SK-N-MC (cell line): ENCODE measurements at regions not wholly inside any gene's neighbourhood (a gene's known extent, or its start where the extent isn't known, plus 50 kb on each side); places are given as distances from the start of the nearest gene placed in this dataset.
"Not testable (repeated sequence)": the region's sequence is repeated elsewhere in the genome, so short reads cannot be mapped to it uniquely, and the experiment has no call there.

Source experiments
- DNase-seq: peaks from one replicate; pipeline ENCODE4 v3.0.0-alpha.2; 2011; ENCODE audit warnings: low read depth, low spot score
- H3K27ac ChIP-seq: fragments of 200-600 bp; sonication (generic); 2 replicates; pipeline ENCODE4 v1.5.1; 2016; ENCODE audit warnings: mixed run types
- H3K36me3 ChIP-seq: fragments of 200-600 bp; sonication (generic); 2 replicates; pipeline ENCODE4 v1.6.1; 2017; ENCODE audit warnings: antibody characterized with exemption, low read length, mixed read lengths; ENCODE audit not compliant: insufficient read depth
- H3K4me3 ChIP-seq: fragments of 200-600 bp; sonication (generic); 2 replicates; pipeline ENCODE4 v1.5.1; 2016
- H3K9ac ChIP-seq: fragments of 200-600 bp; sonication (generic); 2 replicates; pipeline ENCODE4 v1.8.0; 2017; ENCODE audit warnings: mixed run types, mixed read lengths; ENCODE audit not compliant: insufficient read length
- H3K9me3 ChIP-seq: fragments of 200-600 bp; sonication (generic); 2 replicates; pipeline ENCODE4 v1.6.1; 2017; ENCODE audit warnings: low read depth, mild to moderate bottlenecking, antibody characterized with exemption, low read length, moderate library complexity, mixed read lengths
- EZH2 ChIP-seq: fragments of 200-600 bp; sonication (generic); IDR thresholded peaks from one replicate; pipeline ENCODE4 v1.6.1; 2017; ENCODE audit warnings: antibody characterized with exemption
- FOXP2 ChIP-seq: optimal IDR thresholded peaks from 2 replicates; pipeline ENCODE3; 2011; ENCODE audit warnings: mild to moderate bottlenecking, moderate library complexity; ENCODE audit not compliant: insufficient read depth; ENCODE audit errors: extremely low read length, control extremely low read depth
- POLR2AphosphoS5 ChIP-seq: IDR thresholded peaks from 2 replicates; pipeline ENCODE4 v1.6.1; 2012; ENCODE audit warnings: mild to moderate bottlenecking, low read depth, low read length, borderline replicate concordance

DNA sequence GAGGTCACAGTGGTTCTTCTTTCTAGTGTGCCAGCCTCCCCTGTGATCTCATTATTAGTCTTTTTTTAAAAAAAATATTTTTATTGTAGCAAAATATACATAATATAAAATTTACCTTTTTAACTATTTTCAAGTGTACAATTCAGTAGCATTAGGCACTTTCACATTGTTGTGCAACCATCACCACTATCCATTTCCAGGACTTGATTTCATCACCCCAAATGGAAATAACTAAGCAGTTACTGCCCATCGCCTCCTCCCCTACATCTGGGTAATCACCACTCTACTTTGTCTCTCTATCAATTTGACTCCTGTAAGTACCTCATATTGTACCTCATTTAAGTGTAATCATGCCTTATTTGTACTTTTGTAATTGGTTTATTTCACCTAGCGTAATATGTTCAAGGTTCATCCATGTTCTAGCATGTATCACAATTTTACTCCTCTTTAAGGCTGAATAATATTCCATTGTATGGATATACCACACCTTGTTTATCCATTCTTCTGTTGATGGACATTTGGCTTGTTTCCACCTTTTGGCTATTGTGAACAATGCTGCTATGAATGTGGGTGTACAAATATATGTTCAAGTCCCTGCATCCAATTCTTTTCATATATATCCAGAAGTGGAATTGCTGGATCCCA is 68.6 kb upstream of the FYN start:
- H3K9ac ChIP-seq: no peak overlapping the region
- H3K27ac ChIP-seq: no peak overlapping the region
- TF ChIP-seq EZH2 (no peak), FOXP2 (no peak), POLR2AphosphoS5 (no peak)
- no peaks in the 10 kb centered on the region for H3K36me3 ChIP-seq
- peaks cover 8% of the 10 kb centered on the region; the same call in 1 of the 2 replicates for H3K9me3 ChIP-seq
- DNase-seq: no peak
- H3K4me3 ChIP-seq: no peak overlapping the region

DNA sequence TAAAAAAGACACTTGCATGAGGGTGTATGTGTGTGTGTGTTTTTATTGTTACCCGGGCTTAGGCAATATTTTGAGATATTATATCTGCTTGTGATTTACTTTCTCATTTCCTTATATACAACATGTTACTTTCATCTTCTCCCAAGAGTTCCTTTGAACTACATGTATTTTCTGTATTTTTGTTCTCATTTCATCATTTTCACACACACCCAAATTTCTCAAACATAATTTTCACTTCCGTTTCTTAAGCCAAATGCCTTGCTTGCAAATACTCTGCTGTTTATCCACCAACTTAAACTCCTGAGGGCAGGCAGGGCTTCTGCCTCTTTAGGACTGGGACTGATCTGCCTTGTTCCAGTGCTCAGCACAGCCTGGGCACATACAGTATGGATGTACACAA is 69.3 kb upstream of the FYN start:
- Histone ChIP-seq H3K27ac (no peak overlapping the region), H3K4me3 (no peak overlapping the region), H3K9ac (no peak overlapping the region), H3K9me3 (peaks cover 8% of the 10 kb centered on the region; the same call in 1 of the 2 replicates), H3K36me3 (no peaks in the 10 kb centered on the region)
- TF ChIP-seq POLR2AphosphoS5 (no peak), FOXP2 (no peak), EZH2 (no peak)
- DNase-seq: no peak

DNA sequence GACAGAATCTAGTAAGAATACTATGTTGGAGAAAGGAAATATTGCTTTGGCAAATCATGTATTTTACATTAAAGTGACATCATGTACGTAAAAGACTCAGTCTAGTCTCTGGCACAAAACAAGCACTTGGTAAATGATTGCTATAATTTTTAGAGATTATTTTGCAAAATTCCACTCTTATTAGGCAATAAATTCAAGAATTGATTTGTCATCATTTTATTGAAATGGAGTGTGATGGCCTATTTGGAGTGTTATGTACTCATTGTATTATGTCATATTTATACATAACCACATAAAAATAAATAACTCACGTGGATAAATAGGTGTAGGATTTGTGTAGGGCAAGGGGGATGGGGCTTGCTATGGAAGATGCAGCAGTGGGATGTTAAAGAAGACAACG is 70.0 kb upstream of the FYN start:
- Histone ChIP-seq H3K9me3 (peaks cover 8% of the 10 kb centered on the region; the same call in 1 of the 2 replicates), H3K9ac (no peak overlapping the region), H3K27ac (peak overlapping the region; percentile 63), H3K36me3 (no peaks in the 10 kb centered on the region), H3K4me3 (no peak overlapping the region)
- TF ChIP-seq EZH2: no peak
- TF ChIP-seq FOXP2: no peak
- no peak for TF ChIP-seq POLR2AphosphoS5
- DNase-seq: no peak

DNA sequence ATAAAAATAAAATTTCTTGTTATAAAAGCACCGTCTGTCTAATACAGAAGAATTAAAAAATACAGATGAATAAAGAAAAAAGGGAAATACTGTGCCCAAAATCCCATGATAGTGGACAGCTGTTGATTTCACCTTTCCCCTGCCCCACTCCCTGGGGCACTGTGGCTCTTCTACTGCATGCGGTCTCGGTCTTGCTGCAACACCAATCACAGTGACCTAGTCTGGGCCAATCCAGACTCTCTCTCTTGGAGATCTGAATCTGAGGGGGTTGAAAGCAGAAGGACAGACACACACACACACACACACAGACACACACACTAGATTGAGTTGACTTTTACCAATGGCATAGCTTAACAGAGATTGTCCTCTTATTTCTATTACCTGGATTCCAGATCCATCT is 70.5 kb upstream of the FYN start:
- TF ChIP-seq POLR2AphosphoS5: no peak
- TF ChIP-seq FOXP2: no peak
- Histone ChIP-seq H3K9me3 (peaks cover 8% of the 10 kb centered on the region; the same call in 1 of the 2 replicates), H3K36me3 (no peaks in the 10 kb centered on the region), H3K9ac (no peak overlapping the region), H3K4me3 (no peak overlapping the region), H3K27ac (peak overlapping the region; percentile 70)
- no peak for DNase-seq

DNA sequence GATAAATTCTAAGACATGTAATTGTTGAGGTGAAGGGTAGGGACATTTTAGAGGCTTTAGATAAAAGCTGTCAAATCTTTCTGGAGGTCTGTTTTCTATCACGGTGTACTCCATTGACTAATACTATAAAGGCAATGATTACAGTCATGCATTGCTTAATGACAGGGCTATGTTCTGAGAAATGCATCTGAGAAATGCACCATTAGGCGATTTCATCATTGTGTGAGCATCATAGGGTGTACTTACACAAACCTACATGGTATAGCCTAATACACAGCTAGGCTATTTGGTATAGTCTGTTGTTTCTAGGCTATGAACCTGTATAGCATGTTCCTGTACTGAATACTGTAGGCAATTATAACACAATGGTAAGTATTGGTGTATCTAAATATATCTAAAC is 71.3 kb upstream of the FYN start:
- Histone ChIP-seq H3K9me3 (peaks cover 8% of the 10 kb centered on the region; the same call in 1 of the 2 replicates), H3K36me3 (no peaks in the 10 kb centered on the region), H3K27ac (peak overlapping the region; percentile 70), H3K4me3 (no peak overlapping the region), H3K9ac (no peak overlapping the region)
- no peak for TF ChIP-seq EZH2
- no peak for TF ChIP-seq FOXP2
- no peak for TF ChIP-seq POLR2AphosphoS5
- DNase-seq: no peak

DNA sequence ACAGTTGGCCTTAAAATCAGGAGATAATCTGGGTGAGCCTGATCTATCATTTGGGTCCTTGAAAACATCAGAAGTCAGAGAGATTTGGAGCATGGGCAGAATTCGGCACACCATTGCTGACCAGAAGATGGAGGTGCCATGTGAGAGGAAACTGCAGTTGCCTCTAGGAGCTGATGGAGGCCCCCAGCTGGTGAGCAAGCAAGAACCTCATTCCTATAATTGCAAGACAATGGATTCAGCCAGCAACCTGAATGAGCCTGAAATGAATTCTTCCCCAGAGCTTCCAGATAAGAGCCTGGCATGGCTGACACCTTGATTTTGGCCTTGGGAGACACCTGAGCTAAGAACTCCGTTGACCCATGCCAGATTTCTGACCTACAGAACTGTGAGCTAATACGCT is 76.3 kb upstream of the FYN start:
- Histone ChIP-seq H3K27ac (peak overlapping the region; percentile 88), H3K9me3 (no peaks in the 10 kb centered on the region), H3K4me3 (no peak overlapping the region), H3K9ac (no peak overlapping the region), H3K36me3 (no peaks in the 10 kb centered on the region)
- no peak for TF ChIP-seq POLR2AphosphoS5
- no peak for TF ChIP-seq FOXP2
- no peak for TF ChIP-seq EZH2
- DNase-seq: no peak

DNA sequence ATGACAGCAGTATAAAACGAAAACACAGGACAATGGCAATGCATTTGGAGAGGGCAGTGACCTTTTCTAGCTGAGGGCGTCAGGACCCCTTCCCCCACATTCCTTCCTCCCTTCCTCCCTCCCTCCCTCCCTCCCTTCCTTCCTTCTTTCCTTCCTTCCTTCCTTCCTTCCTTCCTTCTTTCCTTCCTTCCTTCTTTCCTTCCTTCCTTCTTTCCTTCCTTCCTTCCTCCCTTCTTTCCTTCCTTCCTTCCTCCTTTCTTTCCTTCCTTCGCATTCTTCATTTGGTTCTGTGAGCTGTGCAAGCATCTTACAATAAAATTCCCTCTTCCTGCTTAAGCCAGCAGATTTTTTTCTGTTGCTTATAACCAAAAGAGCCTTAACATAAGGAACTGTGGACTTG is 76.7 kb upstream of the FYN start:
- not testable (repeated sequence) for H3K9ac ChIP-seq, H3K36me3 ChIP-seq, H3K9me3 ChIP-seq, DNase-seq, H3K4me3 ChIP-seq
- peak overlapping the region; percentile 94 for H3K27ac ChIP-seq

DNA sequence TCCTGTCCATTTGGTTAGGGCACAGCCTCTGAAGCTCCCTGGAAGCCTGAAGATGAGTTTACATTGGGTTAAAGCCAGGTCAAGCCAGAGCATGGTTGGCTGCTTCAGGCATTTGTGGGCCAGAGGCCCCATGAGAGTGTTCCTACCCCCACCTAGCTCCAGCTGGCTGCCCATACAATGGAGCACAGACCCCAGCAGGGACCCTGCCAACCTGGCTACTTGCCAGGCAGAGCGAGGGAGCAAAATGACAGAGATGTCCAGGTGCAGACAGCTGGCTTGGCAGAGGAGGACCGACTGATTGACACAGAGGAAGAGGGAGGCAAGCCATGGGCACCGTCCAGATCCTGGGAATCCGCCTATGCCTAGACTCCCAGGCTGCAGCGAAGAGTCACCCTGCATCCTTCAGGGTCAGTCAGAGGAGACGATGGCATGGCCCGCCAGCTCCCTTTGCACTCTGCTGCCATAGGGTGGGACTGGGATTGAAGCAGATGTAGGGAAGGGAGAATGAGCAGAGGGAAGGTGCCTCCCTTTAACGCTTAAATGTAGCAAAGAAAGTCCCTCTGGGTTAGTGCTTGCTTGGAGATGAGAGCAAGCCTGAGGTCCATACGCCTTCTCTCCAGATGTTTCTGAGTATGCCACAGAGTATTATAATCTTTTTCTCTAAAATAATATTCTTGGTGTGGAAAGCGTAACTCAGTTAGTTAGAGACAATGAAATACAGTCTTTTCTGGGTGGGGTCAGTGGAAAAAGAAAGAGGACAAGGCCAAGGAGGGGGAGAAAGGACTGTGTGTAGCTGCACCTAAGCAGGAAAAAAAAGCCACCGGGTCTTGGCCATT is 77.6 kb upstream of the FYN start:
- Histone ChIP-seq H3K4me3 (no peak overlapping the region), H3K9ac (peak overlapping the region; percentile 58), H3K27ac (peak overlapping the region; percentile 94), H3K36me3 (no peaks in the 10 kb centered on the region), H3K9me3 (no peaks in the 10 kb centered on the region)
- no peak for DNase-seq
- TF ChIP-seq FOXP2: no peak
- no peak for TF ChIP-seq EZH2
- TF ChIP-seq POLR2AphosphoS5: no peak
